Activated CD8-positive, alpha-beta T cell treated with anti-CD3 and anti-CD28 coated beads, Interleukin-2, amount 10 ng/mL, durations not matched to agents 7 days and 5 days (primary cell): ENCODE measurements at regions not wholly inside any gene's neighbourhood (a gene's known extent, or its start where the extent isn't known, plus 50 kb on each side); places are given as distances from the start of the nearest gene placed in this dataset.

Experiments used
- ATAC-seq: fragments of 150-1000 bp; cut with Tn5 transposase; one replicate; pipeline ENCODE4 v1.10.0; 2021; ENCODE audit warnings: moderate library complexity
- CTCF ChIA-PET: fragments of 350-600 bp; sonication (Branson Sonifier 250); formaldehyde crosslinking; loops from one replicate; lab custom pipeline; 2021; ENCODE audit warnings: antibody characterized with exemption; lab: Charles Lee
- POLR2A ChIA-PET: fragments of 350-600 bp; sonication (Branson Sonifier 250); formaldehyde crosslinking; loops from one replicate; lab custom pipeline; 2021; ENCODE audit warnings: antibody characterized with exemption; lab: Charles Lee
- DNase-seq: peaks from one replicate; pipeline ENCODE4 v3.0.0-alpha.2; 2020
- H3K27ac Mint-ChIP-seq: one replicate; pipeline ENCODE4 v1.8.0; 2021; ENCODE audit warnings: mild to moderate bottlenecking, mixed read lengths
- H3K27me3 Mint-ChIP-seq: one replicate; pipeline ENCODE4 v1.8.0; 2021; ENCODE audit warnings: low read depth, mixed read lengths
- H3K36me3 Mint-ChIP-seq: one replicate; pipeline ENCODE4 v1.8.0; 2021; ENCODE audit warnings: low read depth, mixed read lengths
- H3K4me1 Mint-ChIP-seq: one replicate; pipeline ENCODE4 v1.8.0; 2021; ENCODE audit warnings: low read depth, mixed read lengths
- H3K4me3 Mint-ChIP-seq: one replicate; pipeline ENCODE4 v1.8.0; 2021; ENCODE audit warnings: mild to moderate bottlenecking, mixed read lengths
- H3K9me3 Mint-ChIP-seq: one replicate; pipeline ENCODE4 v1.8.0; 2022; ENCODE audit warnings: mixed read lengths; ENCODE audit not compliant: insufficient read depth

DNA sequence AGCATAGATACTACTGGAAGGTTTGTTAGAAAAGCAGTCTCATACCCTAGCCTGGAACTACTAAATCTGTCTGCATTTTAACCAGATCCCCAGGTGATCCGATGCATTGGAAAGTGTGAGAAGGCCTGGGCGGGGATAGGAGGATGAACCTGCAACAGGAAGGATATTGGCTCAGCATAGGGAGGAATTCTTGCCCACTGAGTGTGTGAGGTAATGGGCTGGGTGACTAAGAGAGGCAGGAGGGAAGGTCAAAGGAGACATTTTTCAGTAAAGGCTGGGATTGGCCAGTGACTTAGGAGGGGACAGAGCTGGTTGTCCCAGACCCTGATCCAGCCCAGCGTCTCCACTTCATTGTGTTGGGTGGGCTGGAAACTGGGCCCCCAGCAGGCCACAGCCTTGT is 191.0 kb upstream of the LRFN2 start:
- Mint-ChIP-seq H3K4me1 (no peaks in the 10 kb centered on the region), H3K27me3 (peaks cover 8% of the 10 kb centered on the region)
- no peak for ATAC-seq

DNA sequence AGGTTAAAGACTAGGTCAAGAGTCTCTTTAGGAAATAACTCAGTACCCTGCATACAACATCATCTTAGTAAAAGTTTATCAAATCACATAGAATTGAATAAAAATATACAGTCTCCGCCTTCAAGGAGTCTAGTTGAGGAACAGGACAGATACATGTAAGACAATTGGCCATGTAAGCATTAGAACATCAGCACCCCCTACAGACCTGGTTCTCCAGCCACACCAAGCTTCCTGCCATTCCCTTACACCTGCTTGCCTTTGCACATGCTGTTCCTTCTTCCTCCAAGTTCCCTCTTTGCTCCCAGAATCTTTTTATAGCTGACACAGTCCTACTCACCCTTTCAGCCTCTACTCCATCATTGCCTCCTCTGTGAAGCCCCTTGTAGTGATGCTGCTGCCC is 187.8 kb upstream of the LRFN2 start:
- peaks cover 23% of the 10 kb centered on the region for H3K27me3 Mint-ChIP-seq
- no peak overlapping the region for H3K4me3 Mint-ChIP-seq
- DNase-seq (no peak), ATAC-seq (no peak)
- H3K4me1 Mint-ChIP-seq = no peaks in the 10 kb centered on the region
- no peaks in the 10 kb centered on the region for H3K36me3 Mint-ChIP-seq
- H3K9me3 Mint-ChIP-seq = no peaks in the 10 kb centered on the region
- POLR2A ChIA-PET = no interaction called here
- H3K27ac Mint-ChIP-seq = no peak overlapping the region
- CTCF ChIA-PET = no interaction called here

More for the DNA sequence above, 191.0 kb upstream of the LRFN2 start:
- no peak for DNase-seq
- Mint-ChIP-seq H3K27ac (no peak overlapping the region), H3K4me3 (no peak overlapping the region), H3K9me3 (no peaks in the 10 kb centered on the region), H3K36me3 (no peaks in the 10 kb centered on the region)
- CTCF ChIA-PET = no interaction called here
- POLR2A ChIA-PET = no interaction called here

DNA sequence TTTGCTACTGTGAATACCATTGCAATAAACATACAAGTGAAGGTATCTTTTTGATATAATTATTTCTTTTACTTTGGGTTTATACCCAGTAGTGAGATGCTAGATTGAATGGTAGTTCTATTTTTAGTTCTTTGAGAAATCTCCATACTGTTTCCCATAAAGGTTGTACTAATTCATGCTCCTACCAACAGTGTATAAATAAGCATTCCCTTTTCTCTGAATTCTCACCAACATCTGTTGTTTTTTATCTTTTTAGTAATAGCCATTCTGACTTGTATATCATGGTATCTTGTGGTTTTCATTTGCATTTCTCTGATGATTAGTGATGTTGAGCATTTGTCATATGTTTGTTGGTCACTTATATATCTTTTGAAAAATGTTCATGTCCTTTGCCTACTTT is 183.6 kb upstream of the LRFN2 start:
- Mint-ChIP-seq H3K27ac (no peak overlapping the region), H3K9me3 (no peaks in the 10 kb centered on the region), H3K27me3 (peaks cover 28% of the 10 kb centered on the region), H3K36me3 (no peaks in the 10 kb centered on the region), H3K4me1 (no peaks in the 10 kb centered on the region), H3K4me3 (no peak overlapping the region)
- ChIA-PET CTCF (no interaction called here), POLR2A (no interaction called here)
- ATAC-seq = no peak
- no peak for DNase-seq

DNA sequence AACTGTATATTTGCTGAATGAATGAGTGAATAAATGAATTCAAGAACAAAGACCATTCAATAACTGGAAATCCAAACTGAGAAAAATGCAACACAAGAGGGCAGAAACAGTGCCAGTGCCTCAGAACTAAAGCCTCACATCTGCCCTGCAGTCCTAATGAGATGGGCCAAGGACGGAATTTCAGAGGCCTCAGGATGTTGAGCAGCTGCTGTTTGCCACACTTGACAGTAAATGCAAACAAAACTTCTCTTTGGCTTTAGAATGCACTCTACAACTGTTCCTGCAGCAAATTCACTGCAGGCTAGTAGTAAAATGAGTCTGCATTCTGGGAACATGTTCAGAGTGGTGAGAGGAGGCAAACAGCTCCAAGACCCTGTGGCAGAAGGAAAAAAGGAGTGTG is 177.6 kb upstream of the LRFN2 start:
- DNase-seq (no peak), ATAC-seq (no peak)
- H3K36me3 Mint-ChIP-seq = no peaks in the 10 kb centered on the region
- no peaks in the 10 kb centered on the region for H3K9me3 Mint-ChIP-seq
- H3K4me3 Mint-ChIP-seq = no peak overlapping the region
- H3K4me1 Mint-ChIP-seq = no peaks in the 10 kb centered on the region
- CTCF ChIA-PET = no interaction called here
- no peak overlapping the region for H3K27ac Mint-ChIP-seq
- peaks cover 5% of the 10 kb centered on the region for H3K27me3 Mint-ChIP-seq
- POLR2A ChIA-PET = no interaction called here

DNA sequence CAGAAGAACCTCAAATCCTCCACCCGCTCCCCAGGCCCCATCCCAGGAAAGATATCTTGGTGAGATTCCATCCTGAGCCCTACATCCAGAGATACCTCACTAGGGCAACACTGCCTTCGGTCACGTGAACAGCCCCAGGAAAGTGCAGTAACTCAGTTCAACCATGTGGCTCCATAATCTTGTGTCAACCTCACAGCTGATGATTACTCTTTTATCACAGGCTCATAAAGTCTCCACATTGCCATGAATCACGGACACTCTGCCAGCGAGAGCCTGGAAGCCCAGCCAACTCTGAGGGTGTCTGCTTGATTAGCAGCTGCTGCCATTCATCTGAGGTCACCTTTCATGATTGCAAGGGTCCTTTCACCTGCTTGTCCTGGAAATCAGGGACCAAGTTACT is 175.8 kb upstream of the LRFN2 start:
- Mint-ChIP-seq H3K36me3 (no peaks in the 10 kb centered on the region), H3K27me3 (peaks cover 6% of the 10 kb centered on the region), H3K27ac (no peak overlapping the region), H3K4me1 (no peaks in the 10 kb centered on the region), H3K9me3 (no peaks in the 10 kb centered on the region), H3K4me3 (no peak overlapping the region)
- DNase-seq = no peak
- ATAC-seq = no peak
- ChIA-PET POLR2A (no interaction called here), CTCF (no interaction called here)

DNA sequence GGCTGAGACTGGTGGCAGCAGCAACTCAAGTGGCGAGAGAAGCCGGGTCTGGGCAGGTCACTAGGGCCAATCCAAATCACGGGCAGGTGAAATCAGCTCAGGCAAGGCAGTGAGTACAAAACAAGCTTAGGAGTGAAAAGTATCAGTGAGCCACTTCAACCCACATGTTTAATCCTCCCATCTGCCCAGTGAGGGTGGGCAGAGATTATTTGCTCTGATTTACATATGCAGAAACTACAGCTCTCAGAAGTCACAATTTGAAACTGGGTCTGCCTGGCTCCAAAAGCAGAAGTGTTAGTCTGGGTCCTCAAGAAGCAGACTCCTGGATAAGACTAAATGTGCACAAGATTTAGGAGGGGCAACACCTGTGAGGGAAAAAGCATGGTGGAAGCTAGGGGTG is 173.7 kb upstream of the LRFN2 start:
- H3K4me3 Mint-ChIP-seq = no peak overlapping the region
- ATAC-seq (no peak), DNase-seq (no peak)
- H3K27me3 Mint-ChIP-seq = peaks cover 23% of the 10 kb centered on the region
- CTCF ChIA-PET = no interaction called here
- POLR2A ChIA-PET = no interaction called here
- no peaks in the 10 kb centered on the region for H3K4me1 Mint-ChIP-seq
- H3K36me3 Mint-ChIP-seq = no peaks in the 10 kb centered on the region
- no peaks in the 10 kb centered on the region for H3K9me3 Mint-ChIP-seq
- no peak overlapping the region for H3K27ac Mint-ChIP-seq

DNA sequence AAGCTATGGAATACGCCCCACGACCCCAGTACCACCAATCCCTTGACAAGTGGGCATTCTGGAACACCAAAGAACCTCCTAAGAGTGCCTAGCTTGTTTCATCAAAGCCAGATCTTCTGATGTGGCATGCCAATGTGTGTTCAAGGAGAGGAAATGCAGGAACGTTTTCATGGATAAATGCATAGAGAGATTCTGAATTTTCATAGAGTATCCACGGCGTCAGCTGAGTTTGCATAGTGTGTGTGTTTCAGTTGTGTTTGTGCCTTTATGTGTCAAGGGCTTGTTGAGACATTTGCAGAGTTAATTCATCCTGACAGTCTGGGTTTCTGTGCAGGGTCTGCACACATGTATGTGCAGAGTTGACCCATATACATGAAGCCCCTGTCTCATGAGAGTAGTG is 172.7 kb upstream of the LRFN2 start:
- Mint-ChIP-seq H3K4me3 (no peak overlapping the region), H3K27ac (no peak overlapping the region), H3K4me1 (no peaks in the 10 kb centered on the region), H3K27me3 (peaks cover 28% of the 10 kb centered on the region), H3K36me3 (no peaks in the 10 kb centered on the region), H3K9me3 (no peaks in the 10 kb centered on the region)
- ChIA-PET POLR2A (no interaction called here), CTCF (no interaction called here)
- ATAC-seq (no peak), DNase-seq (no peak)

DNA sequence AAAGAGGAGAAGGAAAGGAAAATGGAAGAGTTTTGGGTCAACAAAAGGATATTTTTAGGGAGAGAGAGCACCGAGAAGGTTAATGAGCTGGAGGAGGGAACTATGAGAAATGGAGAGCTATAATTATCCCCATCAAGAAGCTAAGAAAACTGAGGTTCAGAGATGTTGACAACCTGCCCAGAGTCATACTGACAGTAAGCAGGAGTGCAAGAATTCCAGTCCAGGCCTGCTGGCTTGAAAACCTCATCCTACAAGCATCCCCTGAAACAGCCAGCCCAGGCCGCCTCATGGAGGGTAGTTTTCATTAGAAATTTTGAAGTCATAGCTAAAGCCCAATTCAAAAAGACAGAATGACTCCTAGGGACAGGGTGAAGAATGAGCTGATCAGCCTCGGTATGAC is 172.1 kb upstream of the LRFN2 start:
- Mint-ChIP-seq H3K27me3 (peaks cover 31% of the 10 kb centered on the region), H3K27ac (no peak overlapping the region), H3K4me3 (no peak overlapping the region), H3K36me3 (no peaks in the 10 kb centered on the region), H3K4me1 (no peaks in the 10 kb centered on the region), H3K9me3 (no peaks in the 10 kb centered on the region)
- ChIA-PET CTCF (no interaction called here), POLR2A (no interaction called here)
- DNase-seq = no peak
- no peak for ATAC-seq

DNA sequence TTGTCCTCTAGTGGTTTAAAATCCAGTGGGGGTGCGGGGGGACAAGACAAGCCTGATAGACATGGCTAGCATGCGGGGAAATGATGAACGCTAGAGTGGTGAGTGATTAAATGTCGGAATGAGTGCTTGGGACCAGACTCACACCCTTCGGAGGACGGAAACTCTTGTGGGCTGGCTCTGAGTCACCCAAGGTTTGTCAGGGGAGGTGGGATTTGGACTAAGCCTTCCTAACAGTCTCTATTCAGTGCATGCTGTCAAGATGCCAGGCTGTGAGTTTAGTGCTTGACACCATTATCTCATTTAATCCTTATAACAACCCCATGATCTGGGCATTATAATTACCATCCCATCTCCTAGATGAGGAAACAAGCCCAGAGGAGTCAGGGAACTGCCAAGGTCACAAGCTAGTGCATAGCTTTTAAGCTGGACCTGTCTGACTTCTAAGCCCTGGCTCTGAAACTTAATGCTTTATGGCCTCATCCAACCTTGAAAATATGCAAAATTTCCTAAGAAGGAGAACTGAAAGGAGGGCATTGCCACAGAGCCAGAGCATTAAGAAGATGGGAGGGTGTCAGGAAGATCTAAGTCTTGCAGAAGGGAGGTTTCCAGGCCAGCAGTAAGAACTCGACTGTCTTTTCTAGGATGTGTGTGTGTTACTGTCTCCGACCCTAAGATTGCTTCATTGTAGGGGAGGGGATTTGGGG is 168.7 kb upstream of the LRFN2 start:
- POLR2A ChIA-PET = no interaction called here

DNA sequence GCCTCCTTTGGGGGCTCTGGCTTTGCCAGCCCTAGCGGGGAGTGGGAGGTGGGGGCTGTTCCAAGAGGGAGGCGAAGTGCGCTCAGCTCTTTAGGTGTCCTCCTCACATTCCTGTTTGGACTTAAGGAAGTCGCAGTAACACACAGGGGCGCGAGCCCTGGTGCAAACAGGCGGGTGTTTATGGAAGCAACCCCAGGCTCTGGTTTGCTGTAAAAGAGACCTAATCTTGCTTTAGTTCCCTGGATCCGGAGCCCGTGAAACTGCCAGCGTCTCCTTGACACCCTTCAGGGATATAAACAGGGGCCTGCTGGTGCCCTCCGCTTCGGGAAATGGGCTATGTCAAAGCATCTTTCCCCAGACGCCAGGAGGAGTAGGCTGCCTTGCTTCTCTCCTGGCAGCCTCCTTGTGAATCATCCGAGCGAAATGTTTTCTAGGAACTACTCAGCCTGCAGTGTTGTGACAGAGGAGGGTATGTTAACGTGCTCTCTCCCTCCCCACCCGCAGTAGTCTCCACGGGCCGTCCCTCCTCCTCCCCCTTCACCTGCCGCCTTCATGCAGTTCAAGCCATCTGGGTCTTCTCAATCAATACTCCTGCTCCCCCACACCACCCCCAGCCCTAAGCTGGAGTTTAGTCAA is 168.0 kb upstream of the LRFN2 start:
- no peak for DNase-seq
- H3K4me3 Mint-ChIP-seq = no peak overlapping the region
- H3K9me3 Mint-ChIP-seq = no peaks in the 10 kb centered on the region
- ATAC-seq = no peak
- no peaks in the 10 kb centered on the region for H3K4me1 Mint-ChIP-seq
- no peaks in the 10 kb centered on the region for H3K36me3 Mint-ChIP-seq
- H3K27me3 Mint-ChIP-seq = peaks cover 50% of the 10 kb centered on the region
- ChIA-PET POLR2A (no interaction called here), CTCF (no interaction called here)
- H3K27ac Mint-ChIP-seq = no peak overlapping the region

More for the DNA sequence above, 168.7 kb upstream of the LRFN2 start:
- CTCF ChIA-PET = no interaction called here
- Mint-ChIP-seq H3K9me3 (no peaks in the 10 kb centered on the region), H3K27me3 (peaks cover 50% of the 10 kb centered on the region), H3K4me1 (no peaks in the 10 kb centered on the region), H3K4me3 (no peak overlapping the region), H3K27ac (no peak overlapping the region), H3K36me3 (no peaks in the 10 kb centered on the region)
- DNase-seq = no peak
- ATAC-seq = no peak

DNA sequence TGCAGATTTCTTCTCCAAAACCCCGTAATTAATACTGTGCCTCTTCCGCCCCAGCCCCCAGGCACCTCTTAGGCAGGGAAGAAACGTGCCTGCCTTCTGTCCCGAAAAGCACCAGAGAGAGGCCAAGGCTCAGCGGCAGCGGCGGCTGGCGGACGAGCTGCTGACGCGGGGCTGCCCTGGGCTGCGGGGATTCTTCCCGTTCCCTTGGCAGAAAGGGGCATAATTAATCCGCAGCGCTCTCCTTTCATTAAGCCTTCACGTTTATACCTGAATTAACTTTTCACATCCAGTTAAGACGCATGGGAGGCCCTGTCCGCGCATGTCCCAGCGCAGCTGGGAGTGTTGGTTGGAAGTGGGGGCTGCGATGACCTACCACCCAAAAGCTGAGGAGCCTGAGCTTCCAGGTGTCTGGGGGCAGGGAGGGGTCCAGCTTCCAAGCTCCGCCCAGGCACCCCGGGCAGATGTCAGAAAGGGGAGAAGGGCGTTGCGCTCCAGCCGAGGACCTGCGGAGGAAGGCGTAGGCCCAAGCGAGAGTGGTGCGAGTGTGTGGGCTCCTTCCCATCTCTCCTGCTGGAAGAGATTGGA is 167.4 kb upstream of the LRFN2 start:
- ATAC-seq (no peak), DNase-seq (no peak)
- H3K4me1 Mint-ChIP-seq = no peaks in the 10 kb centered on the region
- no peaks in the 10 kb centered on the region for H3K36me3 Mint-ChIP-seq
- no peak overlapping the region for H3K4me3 Mint-ChIP-seq
- H3K27ac Mint-ChIP-seq = no peak overlapping the region
- peaks cover 50% of the 10 kb centered on the region for H3K27me3 Mint-ChIP-seq
- H3K9me3 Mint-ChIP-seq = no peaks in the 10 kb centered on the region
- ChIA-PET CTCF (no interaction called here), POLR2A (no interaction called here)

DNA sequence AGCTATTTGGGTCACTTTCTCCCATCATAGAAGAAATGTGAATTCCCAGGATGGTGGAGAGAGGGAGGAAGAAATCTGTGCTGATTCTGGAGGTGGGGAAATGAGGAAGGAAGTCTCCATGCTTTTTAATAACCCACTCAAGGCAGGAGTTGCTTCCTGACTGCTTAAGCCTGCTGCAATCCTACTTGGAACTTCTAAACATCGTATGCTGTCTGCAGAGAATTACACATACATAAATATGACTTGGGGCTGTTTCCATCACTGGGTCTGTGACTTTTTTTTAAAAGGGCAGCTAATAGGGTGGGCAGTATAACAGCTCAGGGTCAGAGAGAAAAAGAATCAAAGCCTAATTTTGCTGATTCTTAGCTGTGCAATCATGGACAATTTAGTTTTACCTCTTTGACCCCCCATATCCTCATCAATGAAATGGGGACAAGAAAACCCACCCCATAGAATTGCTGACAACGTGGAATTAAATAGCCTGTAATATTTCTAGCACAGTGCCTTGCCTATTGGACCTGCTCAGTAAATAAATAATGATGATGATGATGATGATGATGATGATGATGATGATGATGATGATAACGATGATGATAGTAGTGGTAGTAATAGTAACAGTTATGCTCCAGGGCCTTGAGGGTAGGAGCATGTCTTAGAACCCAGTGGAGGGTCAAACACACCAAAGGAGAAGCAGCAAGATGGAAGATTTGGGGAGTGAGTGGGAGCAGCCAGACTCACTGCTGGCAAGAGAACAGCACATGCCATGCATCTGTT is 166.7 kb upstream of the LRFN2 start:
- DNase-seq = no peak
- no peaks in the 10 kb centered on the region for H3K4me1 Mint-ChIP-seq
- H3K27ac Mint-ChIP-seq = no peak overlapping the region
- ATAC-seq = no peak
- H3K4me3 Mint-ChIP-seq = no peak overlapping the region
- H3K9me3 Mint-ChIP-seq = no peaks in the 10 kb centered on the region
- no peaks in the 10 kb centered on the region for H3K36me3 Mint-ChIP-seq
- ChIA-PET CTCF (no interaction called here), POLR2A (no interaction called here)
- H3K27me3 Mint-ChIP-seq = peaks cover 55% of the 10 kb centered on the region
